DND-41 (cell line): ENCODE measurements at regions not wholly inside any gene's neighbourhood (a gene's known extent, or its start where the extent isn't known, plus 50 kb on each side); places are given as distances from the start of the nearest gene placed in this dataset.

Experiments used
- ATAC-seq: fragments of 200-7000 bp; cut with Tn5 transposase; 3 replicates; pipeline ENCODE4 v1.9.1; 2021; ENCODE audit warnings: low read depth; ENCODE audit not compliant: insufficient read depth
- DNase-seq: peaks from one replicate; pipeline ENCODE4 v3.0.0-alpha.2; 2020
- H2AFZ ChIP-seq: 2 replicates; pipeline ENCODE4 v1.6.0; 2012; ENCODE audit warnings: low read depth, low read length
- H3K27ac ChIP-seq: 2 replicates; pipeline ENCODE4 v1.5.1; 2012; ENCODE audit warnings: low read length, inconsistent platforms
- H3K27me3 ChIP-seq: fragments of 200-600 bp; sonication (generic); 2 replicates; pipeline ENCODE4 v1.6.0; 2012; ENCODE audit warnings: low read length, mild to moderate bottlenecking, inconsistent platforms; ENCODE audit not compliant: insufficient read depth, poor library complexity
- H3K36me3 ChIP-seq: 2 replicates; pipeline ENCODE4 v1.5.1; 2012; ENCODE audit warnings: low read length, inconsistent platforms; ENCODE audit not compliant: insufficient read depth
- H3K4me1 ChIP-seq: 2 replicates; pipeline ENCODE4 v1.5.1; 2012; ENCODE audit warnings: mild to moderate bottlenecking, low read length; ENCODE audit not compliant: insufficient read depth
- H3K4me2 ChIP-seq: 2 replicates; pipeline ENCODE4 v1.6.0; 2012; ENCODE audit warnings: mild to moderate bottlenecking, moderate library complexity, low read length, inconsistent platforms; ENCODE audit not compliant: insufficient read depth
- H3K4me3 ChIP-seq, 2 experiments: fragments of 200-600 bp in 1 of 2; shearing (Covaris generic) in 1 of 2; 2 replicates each; pipeline ENCODE4 v1.5.1; 2012 to 2016; ENCODE audit warnings: inconsistent platforms in 2 of 2, low read length in 2 of 2, mild to moderate bottlenecking in 2 of 2, low read depth in 1 of 2, moderate library complexity in 1 of 2
- H3K79me2 ChIP-seq: 2 replicates; pipeline ENCODE4 v1.6.0; 2012; ENCODE audit warnings: low read length, inconsistent platforms; ENCODE audit not compliant: insufficient read depth
- H3K9ac ChIP-seq: 2 replicates; pipeline ENCODE4 v1.6.0; 2012; ENCODE audit warnings: low read depth, mild to moderate bottlenecking, inconsistent platforms, low read length, moderate library complexity
- H3K9me3 ChIP-seq: 2 replicates; pipeline ENCODE4 v1.5.1; 2012; ENCODE audit warnings: low read length, moderate library complexity, mild to moderate bottlenecking, inconsistent platforms; ENCODE audit not compliant: insufficient read depth, severe bottlenecking
- H4K20me1 ChIP-seq: 2 replicates; pipeline ENCODE4 v1.6.0; 2012; ENCODE audit warnings: low read length; ENCODE audit not compliant: insufficient read depth
- EZH2 ChIP-seq: IDR thresholded peaks from 3 replicates; pipeline ENCODE4 v1.6.1; 2012; ENCODE audit warnings: borderline replicate concordance, low read depth, mild to moderate bottlenecking, moderate library complexity, low read length, inconsistent platforms; ENCODE audit not compliant: severe bottlenecking
- TF ChIP-seq, protein P1 (sequence below): IDR thresholded peaks from 2 replicates; pipeline ENCODE4 v1.5.1; 2012; ENCODE audit warnings: borderline replicate concordance, low read length, moderate library complexity, mild to moderate bottlenecking; ENCODE audit not compliant: poor library complexity, severe bottlenecking; ENCODE audit errors: extremely low read depth

DNA sequence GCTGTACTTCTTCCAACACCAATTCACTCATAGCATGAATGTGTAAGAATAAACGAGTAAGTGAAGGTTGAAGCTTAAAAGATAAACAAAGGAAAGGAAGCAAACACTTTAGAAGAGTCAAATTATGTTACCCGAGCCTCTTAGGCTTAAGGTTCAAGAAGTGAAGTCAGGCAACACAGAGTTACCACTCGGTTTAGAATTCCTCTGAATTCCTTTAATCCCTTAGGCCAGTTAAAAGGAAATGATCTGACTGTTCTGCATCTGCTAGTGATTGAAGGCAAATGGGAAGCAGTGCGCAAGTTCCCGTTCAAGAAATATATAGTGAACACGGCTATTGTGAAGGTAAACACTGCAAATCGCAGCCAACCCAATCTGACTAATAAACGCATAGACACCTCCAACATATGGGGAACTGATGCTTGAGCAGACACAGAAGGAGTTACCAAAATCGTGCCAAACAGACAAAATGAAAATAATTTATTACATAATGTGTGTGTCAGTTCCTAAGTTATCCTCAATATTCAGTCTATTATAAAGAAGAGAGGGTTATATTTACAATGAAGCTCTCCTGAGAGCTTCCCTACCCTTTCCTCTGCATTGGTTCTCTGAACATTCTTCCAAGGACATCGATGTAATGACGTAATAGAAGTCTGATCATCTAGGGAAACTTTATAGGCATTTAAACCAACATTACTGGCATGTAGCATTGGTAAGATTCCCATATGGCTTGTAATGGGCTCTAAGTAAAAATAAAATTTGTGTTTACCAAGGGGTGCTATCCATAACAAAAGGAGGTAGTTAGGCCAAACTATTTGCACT, 837.1 kb upstream of the ZNF608 start:
- no peak for ATAC-seq

DNA sequence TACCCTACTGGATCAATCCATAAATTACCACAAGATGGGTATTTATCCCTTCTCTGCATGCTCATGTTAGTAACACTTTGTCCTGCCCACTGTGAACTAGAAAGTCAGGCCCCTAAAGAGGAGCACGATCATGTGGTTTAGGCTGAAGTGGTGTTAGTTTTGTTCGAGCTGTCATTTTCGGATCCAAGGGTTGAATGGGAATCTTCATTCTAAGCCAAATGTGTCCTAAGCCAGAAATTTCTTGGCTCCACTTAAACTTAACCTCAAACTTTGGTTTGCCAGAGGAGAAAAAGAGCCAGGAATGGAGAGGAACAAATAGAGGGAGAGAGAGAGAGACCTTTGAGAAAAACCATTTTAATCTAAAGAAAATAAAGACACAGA, 837.7 kb upstream of the ZNF608 start:
- Histone ChIP-seq H3K27ac (no peak overlapping the region), H3K4me3 (no peak overlapping the region), H2AFZ (no peak overlapping the region), H3K9ac (no peak overlapping the region), H3K4me1 (no peaks in the 10 kb centered on the region), H3K36me3 (no peaks in the 10 kb centered on the region), H3K79me2 (no peaks in the 10 kb centered on the region), H3K9me3 (no peaks in the 10 kb centered on the region), H3K4me2 (no peak overlapping the region), H3K27me3 (no peaks in the 10 kb centered on the region), H4K20me1 (no peaks in the 10 kb centered on the region)
- no peak for DNase-seq
- no peak for TF ChIP-seq EZH2
- TF ChIP-seq, protein P1, sequence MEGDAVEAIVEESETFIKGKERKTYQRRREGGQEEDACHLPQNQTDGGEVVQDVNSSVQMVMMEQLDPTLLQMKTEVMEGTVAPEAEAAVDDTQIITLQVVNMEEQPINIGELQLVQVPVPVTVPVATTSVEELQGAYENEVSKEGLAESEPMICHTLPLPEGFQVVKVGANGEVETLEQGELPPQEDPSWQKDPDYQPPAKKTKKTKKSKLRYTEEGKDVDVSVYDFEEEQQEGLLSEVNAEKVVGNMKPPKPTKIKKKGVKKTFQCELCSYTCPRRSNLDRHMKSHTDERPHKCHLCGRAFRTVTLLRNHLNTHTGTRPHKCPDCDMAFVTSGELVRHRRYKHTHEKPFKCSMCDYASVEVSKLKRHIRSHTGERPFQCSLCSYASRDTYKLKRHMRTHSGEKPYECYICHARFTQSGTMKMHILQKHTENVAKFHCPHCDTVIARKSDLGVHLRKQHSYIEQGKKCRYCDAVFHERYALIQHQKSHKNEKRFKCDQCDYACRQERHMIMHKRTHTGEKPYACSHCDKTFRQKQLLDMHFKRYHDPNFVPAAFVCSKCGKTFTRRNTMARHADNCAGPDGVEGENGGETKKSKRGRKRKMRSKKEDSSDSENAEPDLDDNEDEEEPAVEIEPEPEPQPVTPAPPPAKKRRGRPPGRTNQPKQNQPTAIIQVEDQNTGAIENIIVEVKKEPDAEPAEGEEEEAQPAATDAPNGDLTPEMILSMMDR: no peak
- no peak for ATAC-seq

More for the DNA sequence above, 837.1 kb upstream of the ZNF608 start:
- Histone ChIP-seq H3K27ac (no peak overlapping the region), H3K27me3 (no peaks in the 10 kb centered on the region), H3K9me3 (no peaks in the 10 kb centered on the region), H3K4me2 (no peak overlapping the region), H3K4me1 (no peaks in the 10 kb centered on the region), H3K36me3 (no peaks in the 10 kb centered on the region), H3K79me2 (no peaks in the 10 kb centered on the region), H3K9ac (no peak overlapping the region), H2AFZ (no peak overlapping the region), H4K20me1 (no peaks in the 10 kb centered on the region), H3K4me3 (no peak overlapping the region)
- DNase-seq: no peak
- no peak for TF ChIP-seq EZH2
- TF ChIP-seq, protein P1: no peak

DNA sequence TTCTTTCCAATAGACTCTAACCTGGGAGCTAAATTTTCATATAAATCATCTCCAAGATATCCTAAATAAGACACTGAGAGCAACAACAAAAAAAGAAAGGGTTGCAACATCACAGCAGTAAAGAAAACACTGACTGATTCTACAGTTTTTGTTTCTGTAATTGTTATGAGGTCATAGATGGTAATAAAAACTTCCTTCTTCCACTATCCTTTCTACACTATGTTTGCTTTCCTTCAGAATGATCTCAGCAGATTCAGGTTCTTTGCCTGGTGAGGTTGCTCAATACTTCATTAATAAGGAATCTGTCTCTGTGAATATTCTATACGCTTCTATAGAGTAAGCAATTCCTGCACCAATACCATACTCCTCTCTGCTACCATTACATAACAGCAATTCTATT, 835.6 kb upstream of the GRAMD2B start:
- Histone ChIP-seq H2AFZ (no peak overlapping the region), H4K20me1 (no peaks in the 10 kb centered on the region), H3K4me3 (no peak overlapping the region), H3K27ac (no peak overlapping the region), H3K79me2 (no peaks in the 10 kb centered on the region), H3K36me3 (no peaks in the 10 kb centered on the region), H3K4me1 (no peaks in the 10 kb centered on the region), H3K4me2 (no peak overlapping the region), H3K9me3 (no peaks in the 10 kb centered on the region), H3K27me3 (no peaks in the 10 kb centered on the region), H3K9ac (no peak overlapping the region)
- no peak for TF ChIP-seq EZH2
- TF ChIP-seq, protein P1: no peak
- DNase-seq (no peak), ATAC-seq (no peak)
